Smooth muscle cell (in vitro differentiated cells): ENCODE measurements at regions not wholly inside any gene's neighbourhood (a gene's known extent, or its start where the extent isn't known, plus 50 kb on each side); places are given as distances from the start of the nearest gene placed in this dataset.

Experiments used
- DNase-seq: peaks from one replicate; lab custom pipeline; 2025; ENCODE audit not compliant: unreplicated experiment; lab: John Stamatoyannopoulos, UW
- H2AFZ ChIP-seq: fragments of 200-600 bp; sonication (generic); 2 replicates; pipeline ENCODE4 v1.6.0; 2016; ENCODE audit warnings: antibody characterized with exemption, low read depth, mild to moderate bottlenecking
- H3F3A ChIP-seq: fragments of 200-600 bp; sonication (generic); 2 replicates; pipeline ENCODE4 v1.6.0; 2017; ENCODE audit warnings: antibody characterized with exemption, low read depth
- H3K27ac ChIP-seq: fragments of 200-600 bp; sonication (generic); 2 replicates; pipeline ENCODE4 v1.5.1; 2016; ENCODE audit warnings: low read depth, mild to moderate bottlenecking
- H3K27me3 ChIP-seq: fragments of 200-600 bp; sonication (generic); 2 replicates; pipeline ENCODE4 v1.6.1; 2016; ENCODE audit warnings: low read depth, mild to moderate bottlenecking
- H3K36me3 ChIP-seq: fragments of 200-600 bp; sonication (generic); 2 replicates; pipeline ENCODE4 v1.5.1; 2016; ENCODE audit warnings: low read depth
- H3K4me1 ChIP-seq: fragments of 200-600 bp; sonication (generic); 2 replicates; pipeline ENCODE4 v1.5.1; 2016; ENCODE audit warnings: low read depth
- H3K4me2 ChIP-seq: fragments of 200-600 bp; sonication (generic); 2 replicates; pipeline ENCODE4 v1.6.0; 2016; ENCODE audit warnings: mild to moderate bottlenecking
- H3K4me3 ChIP-seq: fragments of 200-600 bp; sonication (generic); 2 replicates; pipeline ENCODE4 v1.5.1; 2016; ENCODE audit warnings: mild to moderate bottlenecking
- H3K79me2 ChIP-seq: fragments of 200-600 bp; sonication (generic); 2 replicates; pipeline ENCODE4 v1.6.0; 2016; ENCODE audit warnings: low read depth, mild to moderate bottlenecking
- H3K9ac ChIP-seq: fragments of 200-600 bp; sonication (generic); 2 replicates; pipeline ENCODE4 v1.6.0; 2016; ENCODE audit warnings: low read depth
- H3K9me3 ChIP-seq: fragments of 200-600 bp; sonication (generic); replicated peaks from 2 replicates; pipeline ENCODE4 v1.5.1; 2016; ENCODE audit warnings: low read depth
- H4K20me1 ChIP-seq: fragments of 200-600 bp; sonication (generic); 2 replicates; pipeline ENCODE4 v1.6.0; 2016; ENCODE audit warnings: low read depth
- CTCF ChIP-seq: fragments of 200-600 bp; sonication (generic); IDR thresholded peaks from 2 replicates; pipeline ENCODE4 v1.5.1; 2017; ENCODE audit warnings: borderline replicate concordance, mild to moderate bottlenecking, antibody characterized with exemption; ENCODE audit not compliant: insufficient read depth, poor library complexity, severe bottlenecking
- WGBS: methylation state at CpG from one replicate; pipeline ENCODE4 v1.1.7; 2016; ENCODE audit warnings: low lambda C conversion rate; 5-methylcytosine and 5-hydroxymethylcytosine counted together

- H3K9me3 ChIP-seq = no peaks in the 10 kb centered on the region
- H3K36me3 ChIP-seq = no peaks in the 10 kb centered on the region
- no peak overlapping the region for H3K4me3 ChIP-seq
- 92% methylated on average over 6 of the region's 6 CpGs for WGBS
- H4K20me1 ChIP-seq = no peaks in the 10 kb centered on the region
- no peak overlapping the region for H3K9ac ChIP-seq
- no peak overlapping the region for H3K4me2 ChIP-seq
- H3F3A ChIP-seq = no peaks in the 10 kb centered on the region
- no peak overlapping the region for H3K27ac ChIP-seq
- DNase-seq = no peak
- H3K27me3 ChIP-seq = peaks cover 27% of the 10 kb centered on the region
- no peaks in the 10 kb centered on the region for H3K79me2 ChIP-seq
- H3K4me1 ChIP-seq = no peaks in the 10 kb centered on the region
- H2AFZ ChIP-seq = no peak overlapping the region
- TF ChIP-seq CTCF = no peak
Observed at GRCh38 chr19:32254509-32254890, 90.9 kb upstream of the ZNF507 start.

DNA sequence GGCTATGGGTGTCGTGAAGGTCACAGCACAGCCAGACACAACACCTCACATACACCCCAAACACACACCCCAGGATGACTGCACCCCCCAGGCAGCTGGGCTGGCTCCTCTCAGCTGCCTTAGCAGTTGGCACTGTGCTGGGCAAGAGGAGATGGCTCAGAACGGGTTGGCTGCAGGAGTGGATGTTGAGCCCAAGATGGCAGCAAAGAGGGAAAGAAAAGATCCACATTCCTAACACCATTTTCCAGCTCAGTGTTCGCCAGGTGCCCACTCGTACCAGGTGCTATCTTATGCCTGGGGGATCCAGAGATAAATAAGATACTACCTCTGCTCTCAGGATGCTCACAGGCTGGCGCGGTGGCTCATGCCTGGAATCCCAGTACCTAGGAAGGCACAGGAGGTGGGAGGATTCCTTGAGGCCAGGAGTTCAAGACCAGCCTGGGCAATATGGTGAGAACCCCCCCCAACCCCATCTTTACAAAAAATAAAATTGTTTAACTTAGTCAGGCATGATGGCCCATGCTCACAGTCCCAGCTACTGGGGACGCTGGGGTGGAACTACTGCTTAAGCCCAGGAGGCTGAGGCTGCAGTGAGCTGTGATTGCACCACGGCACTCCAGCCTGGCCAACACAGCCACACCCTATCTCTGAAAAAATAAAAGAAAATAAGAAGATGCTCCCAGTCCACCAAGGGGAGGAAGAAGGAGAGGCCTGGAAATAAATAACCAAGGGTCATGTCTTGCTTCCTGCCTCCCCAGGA is 89.7 kb upstream of the ZNF507 start:
- Histone ChIP-seq H3K27me3 (peaks cover 21% of the 10 kb centered on the region), H3K4me3 (no peak overlapping the region), H3K4me2 (no peak overlapping the region), H3K9me3 (no peaks in the 10 kb centered on the region), H4K20me1 (no peaks in the 10 kb centered on the region), H3K9ac (no peak overlapping the region), H3K79me2 (no peaks in the 10 kb centered on the region), H3F3A (no peaks in the 10 kb centered on the region), H2AFZ (no peak overlapping the region), H3K27ac (no peak overlapping the region), H3K4me1 (no peaks in the 10 kb centered on the region), H3K36me3 (no peaks in the 10 kb centered on the region)
- 90% methylated on average over 8 of the region's 8 CpGs for WGBS
- TF ChIP-seq CTCF = no peak
- DNase-seq = no peak

DNA sequence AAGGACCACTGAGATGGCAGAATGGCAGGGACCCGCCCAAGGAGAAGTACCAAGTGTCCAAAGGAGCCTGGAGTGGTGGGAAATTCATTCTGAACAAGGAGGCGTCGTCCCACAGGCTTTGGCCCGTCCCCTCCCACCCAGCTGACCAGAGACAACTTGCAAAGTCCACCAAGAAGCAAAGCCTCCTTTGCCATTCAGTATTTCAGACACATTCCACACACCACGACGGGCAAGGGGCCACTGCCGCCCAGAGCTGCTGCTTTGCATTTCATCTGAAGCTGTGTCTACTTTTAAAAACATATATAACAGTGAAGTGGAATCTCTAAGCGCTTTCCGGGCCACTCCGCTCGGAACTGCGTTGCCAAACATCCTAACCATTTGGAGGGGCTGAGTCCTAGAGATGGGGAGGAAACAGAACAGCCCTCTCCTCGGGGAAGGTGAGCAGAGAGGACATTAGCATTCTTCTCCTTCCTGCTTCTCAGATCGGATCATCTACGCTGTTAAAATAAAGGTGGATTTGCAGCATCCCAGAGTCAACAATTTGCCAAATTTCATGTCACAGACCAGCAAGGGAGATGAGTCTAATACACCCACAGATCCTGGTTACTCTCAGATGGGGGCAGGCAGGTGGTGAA is 89.0 kb upstream of the ZNF507 start:
- Histone ChIP-seq H3K79me2 (no peaks in the 10 kb centered on the region), H3F3A (no peaks in the 10 kb centered on the region), H3K4me2 (no peak overlapping the region), H3K9me3 (no peaks in the 10 kb centered on the region), H3K36me3 (no peaks in the 10 kb centered on the region), H4K20me1 (no peaks in the 10 kb centered on the region), H3K27me3 (peaks cover 21% of the 10 kb centered on the region), H3K9ac (no peak overlapping the region), H3K4me1 (no peaks in the 10 kb centered on the region), H3K27ac (no peak overlapping the region), H2AFZ (no peak overlapping the region), H3K4me3 (no peak overlapping the region)
- no peak for DNase-seq
- TF ChIP-seq CTCF = no peak
- 79% methylated on average over 14 of the region's 15 CpGs for WGBS
